ENCODE measurements at regions not wholly inside any gene's neighbourhood (a gene's known extent, or its start where the extent isn't known, plus 50 kb on each side); places are given as distances from the start of the nearest gene placed in this dataset.

DNA sequence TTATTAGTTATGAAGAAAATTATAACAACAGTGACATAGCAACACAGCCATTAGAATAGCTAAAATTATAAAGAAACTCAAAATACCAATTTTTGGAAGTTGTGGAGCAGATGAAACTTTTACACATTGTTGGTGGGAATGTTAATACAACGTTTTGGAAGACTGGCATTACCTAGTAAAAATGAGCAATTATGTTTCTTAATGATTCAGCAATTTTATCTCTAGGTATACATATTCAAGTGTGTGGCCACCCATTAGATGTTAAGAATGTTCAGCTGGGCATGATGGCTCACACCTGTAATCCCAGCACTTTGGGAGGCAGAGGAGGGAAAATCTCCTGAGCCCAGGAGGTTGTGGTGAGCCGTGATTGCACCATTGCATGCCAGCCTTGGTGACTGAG is 78.8 kb downstream of the INSIG2 start:
- DNase-seq = no peak

GRCh38 chr2:118166242-118166641 is 78.0 kb downstream of the INSIG2 start:
- DNase-seq = no peak

GRCh38 chr2:118165595-118165994 is 77.3 kb downstream of the INSIG2 start:
- no peak for DNase-seq
